H9 (cell line): ENCODE measurements at regions not wholly inside any gene's neighbourhood (a gene's known extent, or its start where the extent isn't known, plus 50 kb on each side); places are given as distances from the start of the nearest gene placed in this dataset.

ENCODE experiments used
- DNase-seq: peaks from one replicate; pipeline ENCODE4 v3.0.0-alpha.2; 2017
- H2AFZ ChIP-seq: one replicate; pipeline ENCODE4 v1.6.1; 2013; ENCODE audit warnings: mild to moderate bottlenecking, low read length, control low read depth, moderate library complexity
- H2AK5ac ChIP-seq: 2 replicates; pipeline ENCODE4 v1.6.1; 2013; ENCODE audit warnings: low read length, control low read depth, mixed read lengths; ENCODE audit not compliant: insufficient read length
- H2BK120ac ChIP-seq: one replicate; pipeline ENCODE4 v1.6.1; 2013; ENCODE audit warnings: low read depth, mild to moderate bottlenecking, low read length, control low read depth, inconsistent platforms; ENCODE audit not compliant: poor library complexity, severe bottlenecking
- H2BK12ac ChIP-seq: 2 replicates; pipeline ENCODE4 v1.6.1; 2013; ENCODE audit warnings: low read length, control low read depth, mixed read lengths, low read depth; ENCODE audit not compliant: insufficient read length
- H2BK15ac ChIP-seq: 2 replicates; pipeline ENCODE4 v1.6.1; 2013; ENCODE audit warnings: low read depth, low read length, control low read depth
- H2BK20ac ChIP-seq: one replicate; pipeline ENCODE4 v1.6.1; 2013; ENCODE audit warnings: low read depth, mild to moderate bottlenecking, low read length, control low read depth, inconsistent platforms; ENCODE audit not compliant: poor library complexity, severe bottlenecking
- H2BK5ac ChIP-seq: 2 replicates; pipeline ENCODE4 v1.6.1; 2013; ENCODE audit warnings: low read length, control low read depth, mixed read lengths; ENCODE audit not compliant: insufficient read length
- H3K14ac ChIP-seq: 2 replicates; pipeline ENCODE4 v1.6.1; 2013; ENCODE audit warnings: low read length, control low read depth; ENCODE audit not compliant: insufficient read depth
- H3K18ac ChIP-seq: 2 replicates; pipeline ENCODE4 v1.6.1; 2013; ENCODE audit warnings: low read depth, mild to moderate bottlenecking, mixed read lengths, low read length, control low read depth; ENCODE audit not compliant: insufficient read length
- H3K23ac ChIP-seq: 2 replicates; pipeline ENCODE4 v1.6.1; 2013; ENCODE audit warnings: low read length, control low read depth, mixed read lengths, low read depth; ENCODE audit not compliant: insufficient read length
- H3K23me2 ChIP-seq: 2 replicates; pipeline ENCODE4 v1.6.1; 2013; ENCODE audit warnings: low read depth, mild to moderate bottlenecking, mixed read lengths, low read length, control low read depth; ENCODE audit not compliant: insufficient read length, poor library complexity, severe bottlenecking
- H3K27ac ChIP-seq: 2 replicates; pipeline ENCODE4 v1.5.1; 2013; ENCODE audit warnings: low read length, control low read depth, mixed read lengths, low read depth; ENCODE audit not compliant: insufficient read length
- H3K27me3 ChIP-seq: 2 replicates; pipeline ENCODE4 v1.6.1; 2013; ENCODE audit warnings: low read length, control low read depth, inconsistent platforms; ENCODE audit not compliant: insufficient read depth
- H3K4ac ChIP-seq: 2 replicates; pipeline ENCODE4 v1.6.1; 2013; ENCODE audit warnings: low read depth, mild to moderate bottlenecking, control low read depth, inconsistent platforms, low read length, moderate library complexity
- H3K4me1 ChIP-seq: 2 replicates; pipeline ENCODE4 v1.6.1; 2013; ENCODE audit warnings: low read length, control low read depth, inconsistent platforms; ENCODE audit not compliant: insufficient read depth
- H3K4me2 ChIP-seq: 2 replicates; pipeline ENCODE4 v1.6.1; 2013; ENCODE audit warnings: low read length, control low read depth, mixed read lengths; ENCODE audit not compliant: insufficient read length, insufficient read depth
- H3K56ac ChIP-seq: 2 replicates; pipeline ENCODE4 v1.6.1; 2013; ENCODE audit warnings: low read depth, mild to moderate bottlenecking, mixed read lengths, low read length, control low read depth; ENCODE audit not compliant: insufficient read length
- H3K79me1 ChIP-seq: 2 replicates; pipeline ENCODE4 v1.6.1; 2013; ENCODE audit warnings: low read depth, mild to moderate bottlenecking, moderate library complexity, low read length, control low read depth, inconsistent platforms; ENCODE audit not compliant: insufficient read depth, poor library complexity, severe bottlenecking
- H3K79me2 ChIP-seq: 2 replicates; pipeline ENCODE4 v1.6.1; 2013; ENCODE audit warnings: low read length, control low read depth, inconsistent platforms; ENCODE audit not compliant: insufficient read depth
- H3K9ac ChIP-seq: 2 replicates; pipeline ENCODE4 v1.6.1; 2013; ENCODE audit warnings: low read length, control low read depth, mixed read lengths; ENCODE audit not compliant: insufficient read length; ENCODE audit errors: extremely low read depth
- H3K9me3 ChIP-seq: one replicate; pipeline ENCODE4 v1.6.1; 2013; ENCODE audit warnings: low read depth, low read length, inconsistent platforms; ENCODE audit not compliant: control insufficient read depth
- H3T11ph ChIP-seq: one replicate; pipeline ENCODE4 v1.6.1; 2013; ENCODE audit warnings: mild to moderate bottlenecking, low read length, control low read depth, inconsistent platforms
- H4K20me1 ChIP-seq: one replicate; pipeline ENCODE4 v1.6.1; 2013; ENCODE audit not compliant: control insufficient read depth, insufficient read length, insufficient read depth
- H4K5ac ChIP-seq: 2 replicates; pipeline ENCODE4 v1.6.1; 2013; ENCODE audit warnings: low read depth, mild to moderate bottlenecking, mixed read lengths, low read length, control low read depth; ENCODE audit not compliant: insufficient read length
- H4K8ac ChIP-seq: replicated peaks from 2 replicates; pipeline ENCODE4 v1.6.1; 2013; ENCODE audit warnings: low read length, control low read depth, mixed read lengths, low read depth; ENCODE audit not compliant: insufficient read length
- H4K91ac ChIP-seq: 2 replicates; pipeline ENCODE4 v1.6.1; 2013; ENCODE audit warnings: low read depth, mild to moderate bottlenecking, moderate library complexity, mixed read lengths, low read length, control low read depth; ENCODE audit not compliant: insufficient read length
- H3K27ac Mint-ChIP-seq, 3 experiments: 2 replicates in 2 of 3; 3 replicates in 1 of 3; pipeline ENCODE4 v1.8.0; 2020 to 2021; ENCODE audit warnings: mixed read lengths in 3 of 3, mild to moderate bottlenecking in 1 of 3, moderate library complexity in 1 of 3
- H3K27me3 Mint-ChIP-seq: 2 replicates; pipeline ENCODE4 v1.8.0; 2021; ENCODE audit warnings: low read depth, mild to moderate bottlenecking, moderate library complexity, mixed read lengths
- H3K36me3 Mint-ChIP-seq, 3 experiments: 2 replicates in 2 of 3; 3 replicates in 1 of 3; pipeline ENCODE4 v1.8.0; 2020 to 2021; ENCODE audit warnings: low read depth in 3 of 3, mixed read lengths in 3 of 3; ENCODE audit not compliant: insufficient read depth in 1 of 3
- H3K4me1 Mint-ChIP-seq, 2 experiments: 2 replicates each; pipeline ENCODE4 v1.8.0; 2020; ENCODE audit warnings: mixed read lengths in 2 of 2
- H3K4me3 Mint-ChIP-seq, 2 experiments: 2 replicates in 1 of 2; 3 replicates in 1 of 2; pipeline ENCODE4 v1.8.0; 2020 to 2021; ENCODE audit warnings: mild to moderate bottlenecking in 2 of 2, mixed read lengths in 2 of 2, moderate library complexity in 1 of 2
- H3K9me3 Mint-ChIP-seq, 2 experiments: 2 replicates in 1 of 2; 3 replicates in 1 of 2; pipeline ENCODE4 v1.8.0; 2020; ENCODE audit warnings: mild to moderate bottlenecking in 2 of 2, mixed read lengths in 2 of 2, moderate library complexity in 1 of 2
- CTCF ChIP-seq: fragments of 200-600 bp; sonication (generic); conservative IDR thresholded peaks from 3 replicates; pipeline ENCODE4 v1.8.0; 2021; ENCODE audit warnings: antibody characterized with exemption, mild to moderate bottlenecking
- WGBS: extraction: QIAGEN DNeasy Blood & Tissue Kit; methylation state at CpG from one replicate; pipeline ENCODE4 v1.1.7; 2013; ENCODE audit warnings: missing lambda C conversion rate, low lambda C conversion rate, mixed read lengths; ENCODE audit not compliant: insufficient read length; ENCODE audit errors: extremely low coverage; 5-methylcytosine and 5-hydroxymethylcytosine counted together

- no peak for TF ChIP-seq CTCF
- peaks cover 2% of the 10 kb centered on the region for H3K27me3 Mint-ChIP-seq
- Histone ChIP-seq H3K23ac (no peak overlapping the region), H2BK20ac (no peak overlapping the region), H3T11ph (no peak overlapping the region), H3K4me2 (no peak overlapping the region), H2BK5ac (no peak overlapping the region), H2BK120ac (no peak overlapping the region), H3K79me2 (no peaks in the 10 kb centered on the region), H4K8ac (no peak overlapping the region), H2AK5ac (no peak overlapping the region), H3K56ac (no peak overlapping the region), H3K4me1 (no peaks in the 10 kb centered on the region), H3K14ac (no peak overlapping the region), H3K27ac (no peak overlapping the region), H4K91ac (no peak overlapping the region), H2AFZ (no peak overlapping the region), H3K4ac (no peak overlapping the region), H3K27me3 (no peaks in the 10 kb centered on the region; the same call in 1 of the 2 replicates), H2BK15ac (no peak overlapping the region), H2BK12ac (no peak overlapping the region), H3K9ac (no peak overlapping the region), H3K23me2 (no peaks in the 10 kb centered on the region), H4K20me1 (no peaks in the 10 kb centered on the region), H3K18ac (no peak overlapping the region), H3K9me3 (no peaks in the 10 kb centered on the region), H4K5ac (no peak overlapping the region), H3K79me1 (no peaks in the 10 kb centered on the region)
- no peaks in the 10 kb centered on the region for H3K9me3 Mint-ChIP-seq
- H3K36me3 Mint-ChIP-seq = no peaks in the 10 kb centered on the region
- H3K4me3 Mint-ChIP-seq = no peak overlapping the region
- no peak for DNase-seq
- no peak overlapping the region for H3K27ac Mint-ChIP-seq
- peaks cover 5 to 8% of the 10 kb centered on the region in 2 experiments; a peak in 3 of 4 replicates for H3K4me1 Mint-ChIP-seq
- no CpG with 5 or more reads among the region's 2 CpGs for WGBS
These were observed 96.8 kb upstream of the SOX4 start for GRCh38 chr6:21496706-21497105.
